ENCODE measurements at regions not wholly inside any gene's neighbourhood (a gene's known extent, or its start where the extent isn't known, plus 50 kb on each side); places are given as distances from the start of the nearest gene placed in this dataset.

GRCh38 chr12:90343966-90344365, 611.0 kb downstream of the CCER1 start:
- no peak overlapping the region for H3K27ac ChIP-seq (ENCODE audit: low read depth, low read length)
- no peaks in the 10 kb centered on the region for H3K79me2 ChIP-seq (ENCODE audit: insufficient read depth, low read length)
- no peaks in the 10 kb centered on the region for H3F3A ChIP-seq (ENCODE audit: insufficient read depth)

GRCh38 chr12:90342081-90342480, 612.9 kb downstream of the CCER1 start:
- Histone ChIP-seq H3F3A (ENCODE audit: insufficient read depth) (no peaks in the 10 kb centered on the region), H3K27ac (ENCODE audit: low read depth, low read length) (no peak overlapping the region), H3K9me3 (ENCODE audit: insufficient read depth, low read length) (no peaks in the 10 kb centered on the region), H2AFZ (ENCODE audit: low read depth, low read length, severe bottlenecking) (no peak overlapping the region), H3K79me2 (ENCODE audit: insufficient read depth, low read length) (no peaks in the 10 kb centered on the region), H3K27me3 (ENCODE audit: low read length) (no peaks in the 10 kb centered on the region), H3K9ac (ENCODE audit: low read length) (no peak overlapping the region), H3K36me3 (ENCODE audit: low read length) (no peaks in the 10 kb centered on the region), H3K4me2 (ENCODE audit: low read depth, low read length, poor library complexity, severe bottlenecking) (no peak overlapping the region), H3K9me2 (replicated peaks; ENCODE audit: insufficient read depth, low read length) (no peaks in the 10 kb centered on the region), H3K4me3 (ENCODE audit: insufficient read depth, low read length, poor library complexity, severe bottlenecking) (no peak overlapping the region), H4K20me1 (ENCODE audit: low read depth, low read length) (no peaks in the 10 kb centered on the region)
- TF ChIP-seq EZH2phosphoT487 (conservative IDR thresholded peaks at IDR 0.05; ENCODE audit: low read length) = no peak
- TF ChIP-seq CTCF (IDR thresholded peaks at IDR 0.05; ENCODE audit: insufficient read depth, low read length, poor library complexity, severe bottlenecking) = no peak

More at GRCh38 chr12:90343966-90344365, 611.0 kb downstream of the CCER1 start:
- H3K27me3 ChIP-seq (ENCODE audit: low read length) = no peaks in the 10 kb centered on the region
- H3K4me3 ChIP-seq (ENCODE audit: insufficient read depth, low read length, poor library complexity, severe bottlenecking) = no peak overlapping the region
- H3K9me2 ChIP-seq (replicated peaks; ENCODE audit: insufficient read depth, low read length) = no peaks in the 10 kb centered on the region
- H4K20me1 ChIP-seq (ENCODE audit: low read depth, low read length) = no peaks in the 10 kb centered on the region
- no peak overlapping the region for H3K9ac ChIP-seq (ENCODE audit: low read length)
- H3K4me2 ChIP-seq (ENCODE audit: low read depth, low read length, poor library complexity, severe bottlenecking) = no peak overlapping the region
- no peak overlapping the region for H2AFZ ChIP-seq (ENCODE audit: low read depth, low read length, severe bottlenecking)
- TF ChIP-seq EZH2phosphoT487 (conservative IDR thresholded peaks at IDR 0.05; ENCODE audit: low read length) (no peak), CTCF (IDR thresholded peaks at IDR 0.05; ENCODE audit: insufficient read depth, low read length, poor library complexity, severe bottlenecking) (no peak)
- no peaks in the 10 kb centered on the region for H3K36me3 ChIP-seq (ENCODE audit: low read length)
- H3K9me3 ChIP-seq (ENCODE audit: insufficient read depth, low read length) = no peaks in the 10 kb centered on the region

GRCh38 chr12:90339837-90340236, 615.1 kb downstream of the CCER1 start:
- no peak overlapping the region for H2AFZ ChIP-seq (ENCODE audit: low read depth, low read length, severe bottlenecking)
- no peak overlapping the region for H3K9ac ChIP-seq (ENCODE audit: low read length)
- no peak overlapping the region for H3K27ac ChIP-seq (ENCODE audit: low read depth, low read length)
- no peaks in the 10 kb centered on the region for H3F3A ChIP-seq (ENCODE audit: insufficient read depth)
- no peak overlapping the region for H3K4me2 ChIP-seq (ENCODE audit: low read depth, low read length, poor library complexity, severe bottlenecking)
- H3K9me3 ChIP-seq (ENCODE audit: insufficient read depth, low read length) = no peaks in the 10 kb centered on the region
- no peaks in the 10 kb centered on the region for H3K27me3 ChIP-seq (ENCODE audit: low read length)
- H3K36me3 ChIP-seq (ENCODE audit: low read length) = no peaks in the 10 kb centered on the region
- TF ChIP-seq CTCF (IDR thresholded peaks at IDR 0.05; ENCODE audit: insufficient read depth, low read length, poor library complexity, severe bottlenecking) (no peak), EZH2phosphoT487 (conservative IDR thresholded peaks at IDR 0.05; ENCODE audit: low read length) (no peak)
- no peak overlapping the region for H3K4me3 ChIP-seq (ENCODE audit: insufficient read depth, low read length, poor library complexity, severe bottlenecking)
- no peaks in the 10 kb centered on the region for H3K9me2 ChIP-seq (replicated peaks; ENCODE audit: insufficient read depth, low read length)
- no peaks in the 10 kb centered on the region for H3K79me2 ChIP-seq (ENCODE audit: insufficient read depth, low read length)
- no peaks in the 10 kb centered on the region for H4K20me1 ChIP-seq (ENCODE audit: low read depth, low read length)
